ENCODE measurements at regions not wholly inside any gene's neighbourhood (a gene's known extent, or its start where the extent isn't known, plus 50 kb on each side); places are given as distances from the start of the nearest gene placed in this dataset.

- WGBS, 2 donors = 93% methylated on average over 10 of the region's 10 CpGs
- H3K4me1 ChIP-seq = no peaks in the 10 kb centered on the region
- intact Hi-C loops (cut with DNase I) = no loop called here
Observed at GRCh38 chr1:229101011-229101871, 169.7 kb upstream of the RAB4A start.

GRCh38 chr1:229102741-229103391, 168.0 kb upstream of the RAB4A start:
- H3K27ac ChIP-seq = no peak overlapping the region
- TF ChIP-seq CTCF (IDR thresholded peaks at IDR 0.05) (no peak), POLR2AphosphoS5 (IDR thresholded peaks at IDR 0.05) (no peak), POLR2A (IDR thresholded peaks at IDR 0.05) (no peak), EP300 (IDR thresholded peaks at IDR 0.05) (no peak)
- H3K9me3 ChIP-seq = no peaks in the 10 kb centered on the region
- intact Hi-C loops (cut with DNase I) = no loop called here
- no peak overlapping the region for H3K4me3 ChIP-seq
- peaks cover 0 to 11% (median 2%) of the 10 kb centered on the region in 4 donors for H3K4me1 ChIP-seq
- no peaks in the 10 kb centered on the region for H3K36me3 ChIP-seq
- 87 to 91% methylated on average over 2 of the region's 2 CpGs for WGBS, 2 donors
- H3K27me3 ChIP-seq = no peaks in the 10 kb centered on the region
- DNase-seq = no peak

More at GRCh38 chr1:229101011-229101871, 169.7 kb upstream of the RAB4A start:
- H3K4me3 ChIP-seq = no peak overlapping the region
- no peak for DNase-seq
- TF ChIP-seq EP300 (IDR thresholded peaks at IDR 0.05) (no peak), POLR2AphosphoS5 (IDR thresholded peaks at IDR 0.05) (no peak), CTCF (IDR thresholded peaks at IDR 0.05) (no peak), POLR2A (IDR thresholded peaks at IDR 0.05) (no peak)
- H3K36me3 ChIP-seq = no peaks in the 10 kb centered on the region
- no peaks in the 10 kb centered on the region for H3K27me3 ChIP-seq
- no peak overlapping the region for H3K27ac ChIP-seq
- H3K9me3 ChIP-seq = no peaks in the 10 kb centered on the region

GRCh38 chr1:229104654-229105053, 166.3 kb upstream of the RAB4A start:
- Histone ChIP-seq H3K4me3 (no peak overlapping the region), H3K36me3 (no peaks in the 10 kb centered on the region), H3K27ac (no peak overlapping the region), H3K9me3 (no peaks in the 10 kb centered on the region), H3K4me1 (peaks cover 0 to 28% (median 16%) of the 10 kb centered on the region in 4 donors), H3K27me3 (no peaks in the 10 kb centered on the region)
- no peak for TF ChIP-seq CTCF (IDR thresholded peaks at IDR 0.05)
- DNase-seq = no peak
- WGBS, 2 donors = 83 to 89% methylated on average over 2 of the region's 2 CpGs
- intact Hi-C loops (cut with DNase I) = no loop called here

GRCh38 chr1:229105109-229105508, 165.8 kb upstream of the RAB4A start:
- WGBS, 2 donors = 53 to 83% methylated on average over 3 of the region's 3 CpGs
- Histone ChIP-seq H3K27me3 (no peaks in the 10 kb centered on the region), H3K27ac (no peak overlapping the region), H3K4me1 (peaks cover 0 to 32% (median 19%) of the 10 kb centered on the region in 4 donors), H3K4me3 (no peak overlapping the region), H3K9me3 (no peaks in the 10 kb centered on the region), H3K36me3 (no peaks in the 10 kb centered on the region)
- intact Hi-C loops (cut with DNase I) = no loop called here
- TF ChIP-seq POLR2AphosphoS5 (IDR thresholded peaks at IDR 0.05) (no peak), EP300 (IDR thresholded peaks at IDR 0.05) (no peak), CTCF (IDR thresholded peaks at IDR 0.05) (no peak), POLR2A (IDR thresholded peaks at IDR 0.05) (no peak)
- DNase-seq = no peak

Data from sigmoid colon (tissue), 6 donors.